Brain microvascular endothelial cell (primary cell): ENCODE measurements at regions not wholly inside any gene's neighbourhood (a gene's known extent, or its start where the extent isn't known, plus 50 kb on each side); places are given as distances from the start of the nearest gene placed in this dataset.

Source experiments
- DNase-seq: peaks from one replicate; pipeline ENCODE4 v3.0.0-alpha.2; 2020
- H3K27ac ChIP-seq: fragments of 250-450 bp; sonication (Bioruptor Pico); 2 replicates; pipeline ENCODE4 v1.5.1; 2020; ENCODE audit warnings: mild to moderate bottlenecking, moderate library complexity
- H3K27me3 ChIP-seq: fragments of 250-450 bp; sonication (Bioruptor Pico); replicated peaks from 2 replicates; pipeline ENCODE4 v1.5.1; 2020; ENCODE audit warnings: mild to moderate bottlenecking
- H3K36me3 ChIP-seq: fragments of 250-450 bp; sonication (Bioruptor Pico); replicated peaks from 2 replicates; pipeline ENCODE4 v1.5.1; 2020; ENCODE audit warnings: mild to moderate bottlenecking
- H3K4me3 ChIP-seq: 2 replicates; pipeline ENCODE4 v1.5.1; 2011; ENCODE audit warnings: low read depth, mild to moderate bottlenecking, control low read depth, low read length, moderate library complexity
- in situ Hi-C: cut with HindIII; loops from 2 replicates; pipeline ENCODE4 v1.10.0; 2017; ENCODE audit warnings: low sequenced_read_pairs, low pct_ligation_motif_present
- TF ChIP-seq, protein P1 (sequence below): IDR thresholded peaks from 2 replicates; pipeline ENCODE4 v1.5.1; 2011; ENCODE audit warnings: low read depth, mild to moderate bottlenecking, moderate library complexity, low read length, control low read depth, inconsistent platforms; ENCODE audit errors: missing control alignments

DNA sequence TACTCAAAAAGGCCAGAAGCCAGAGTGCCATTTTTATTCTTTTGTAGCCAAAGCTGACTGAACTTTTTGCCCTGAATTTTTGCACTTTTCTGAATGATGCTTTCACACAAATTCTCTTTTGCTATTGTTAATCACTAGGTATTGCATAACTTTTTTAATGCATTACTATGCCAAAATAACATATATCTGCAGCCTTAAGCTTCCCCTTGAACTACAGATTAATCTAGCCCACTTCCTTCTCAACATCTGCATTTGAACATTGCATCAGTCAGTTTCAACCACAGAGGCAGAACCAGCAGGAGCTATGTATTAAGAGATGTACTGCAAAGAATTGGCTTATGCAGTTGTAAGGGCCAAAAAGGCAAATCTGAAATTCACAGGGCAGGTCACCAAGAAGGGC is 197.6 kb upstream of the GYPA start:
- no peak for DNase-seq
- H3K27ac ChIP-seq = no peak overlapping the region
- H3K27me3 ChIP-seq = no peaks in the 10 kb centered on the region
- H3K36me3 ChIP-seq = no peaks in the 10 kb centered on the region
- in situ Hi-C loops = no loop called here
- H3K4me3 ChIP-seq = no peak overlapping the region
- TF ChIP-seq, protein P1, sequence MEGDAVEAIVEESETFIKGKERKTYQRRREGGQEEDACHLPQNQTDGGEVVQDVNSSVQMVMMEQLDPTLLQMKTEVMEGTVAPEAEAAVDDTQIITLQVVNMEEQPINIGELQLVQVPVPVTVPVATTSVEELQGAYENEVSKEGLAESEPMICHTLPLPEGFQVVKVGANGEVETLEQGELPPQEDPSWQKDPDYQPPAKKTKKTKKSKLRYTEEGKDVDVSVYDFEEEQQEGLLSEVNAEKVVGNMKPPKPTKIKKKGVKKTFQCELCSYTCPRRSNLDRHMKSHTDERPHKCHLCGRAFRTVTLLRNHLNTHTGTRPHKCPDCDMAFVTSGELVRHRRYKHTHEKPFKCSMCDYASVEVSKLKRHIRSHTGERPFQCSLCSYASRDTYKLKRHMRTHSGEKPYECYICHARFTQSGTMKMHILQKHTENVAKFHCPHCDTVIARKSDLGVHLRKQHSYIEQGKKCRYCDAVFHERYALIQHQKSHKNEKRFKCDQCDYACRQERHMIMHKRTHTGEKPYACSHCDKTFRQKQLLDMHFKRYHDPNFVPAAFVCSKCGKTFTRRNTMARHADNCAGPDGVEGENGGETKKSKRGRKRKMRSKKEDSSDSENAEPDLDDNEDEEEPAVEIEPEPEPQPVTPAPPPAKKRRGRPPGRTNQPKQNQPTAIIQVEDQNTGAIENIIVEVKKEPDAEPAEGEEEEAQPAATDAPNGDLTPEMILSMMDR = no peak

DNA sequence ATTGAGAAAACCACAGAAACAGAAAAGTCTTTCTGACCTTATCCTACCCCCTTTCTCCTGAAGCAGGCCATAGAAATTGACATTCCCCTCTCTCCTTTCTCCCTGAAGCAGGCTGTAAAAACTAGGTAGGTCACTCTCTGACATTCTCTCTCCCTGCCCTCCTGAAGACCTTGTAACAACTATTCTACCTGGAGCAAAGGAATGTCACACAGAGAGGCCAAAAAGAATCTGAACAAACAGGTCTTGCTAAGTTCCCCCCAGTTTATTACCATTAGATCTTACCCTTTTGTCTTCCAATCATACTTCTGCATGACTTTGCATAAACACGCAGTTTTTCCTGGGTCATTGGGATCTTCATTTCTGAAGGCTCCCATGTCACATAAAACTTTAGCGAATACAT is 198.3 kb upstream of the GYPA start:
- no peak for DNase-seq
- no peaks in the 10 kb centered on the region for H3K36me3 ChIP-seq
- in situ Hi-C loops = no loop called here
- H3K4me3 ChIP-seq = no peak overlapping the region
- TF ChIP-seq, protein P1 = no peak
- H3K27me3 ChIP-seq = no peaks in the 10 kb centered on the region
- H3K27ac ChIP-seq = no peak overlapping the region

DNA sequence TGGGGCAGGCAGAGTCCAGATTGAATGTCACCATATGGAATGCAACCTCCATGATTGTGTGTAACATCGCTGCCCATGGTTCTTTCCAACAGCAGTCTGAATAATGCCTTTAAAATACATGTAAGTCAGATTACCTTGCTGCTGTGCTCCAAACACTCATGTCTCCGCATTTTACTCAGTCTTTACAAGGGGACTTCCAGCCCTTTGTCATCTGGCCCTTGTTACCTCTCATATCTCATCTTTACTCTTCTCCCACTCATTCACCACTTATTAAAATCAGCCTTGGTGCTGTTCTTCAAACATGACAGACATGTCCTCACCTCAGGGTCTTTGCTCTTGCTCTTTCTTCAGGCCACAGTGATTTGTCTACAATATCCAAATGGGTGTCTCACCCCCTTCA is 200.4 kb upstream of the GYPA start:
- in situ Hi-C loops = no loop called here
- H3K36me3 ChIP-seq = no peaks in the 10 kb centered on the region

DNA sequence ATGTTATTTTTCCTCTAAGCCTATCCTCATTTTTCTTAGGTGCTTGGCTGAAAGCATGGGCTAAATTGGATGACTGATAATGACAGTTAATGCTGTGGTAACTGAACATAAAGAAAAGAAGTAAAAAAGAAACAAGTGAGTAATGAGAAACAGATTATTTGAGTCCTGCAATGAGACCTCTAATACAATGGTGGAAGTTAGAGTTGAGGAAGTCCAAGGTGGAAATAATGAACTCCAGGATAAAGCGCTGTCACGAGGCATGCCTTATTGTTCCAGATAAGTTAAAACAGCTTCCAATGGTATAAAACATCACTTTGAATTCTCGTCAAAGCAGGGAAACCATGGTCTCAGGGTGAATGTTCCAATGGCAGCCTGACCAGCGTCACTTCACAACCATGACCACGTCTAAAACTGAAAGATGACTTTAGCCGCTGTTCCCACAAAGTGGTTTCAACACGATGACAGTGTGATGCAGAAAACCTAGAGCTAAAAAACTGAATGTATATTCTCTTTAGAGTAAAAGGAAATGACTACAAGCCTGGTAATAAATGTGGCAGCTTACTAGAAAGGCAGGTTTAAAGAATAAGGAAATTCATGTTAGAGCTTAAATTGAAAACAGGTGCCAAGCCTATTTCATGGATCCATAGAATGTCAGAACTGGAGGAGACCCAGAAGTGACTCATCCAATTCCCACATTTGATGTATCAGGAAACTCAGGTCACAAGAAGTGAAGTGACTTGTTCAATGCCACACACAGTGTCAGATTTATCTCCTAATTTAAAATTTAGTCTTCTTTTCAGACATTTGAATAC is 202.6 kb upstream of the GYPA start:
- no peak for DNase-seq
- TF ChIP-seq, protein P1 = no peak

More for the DNA sequence above, 200.4 kb upstream of the GYPA start:
- DNase-seq = no peak
- TF ChIP-seq, protein P1 = no peak
- H3K4me3 ChIP-seq = no peak overlapping the region
- no peaks in the 10 kb centered on the region for H3K27me3 ChIP-seq
- no peak overlapping the region for H3K27ac ChIP-seq

DNA sequence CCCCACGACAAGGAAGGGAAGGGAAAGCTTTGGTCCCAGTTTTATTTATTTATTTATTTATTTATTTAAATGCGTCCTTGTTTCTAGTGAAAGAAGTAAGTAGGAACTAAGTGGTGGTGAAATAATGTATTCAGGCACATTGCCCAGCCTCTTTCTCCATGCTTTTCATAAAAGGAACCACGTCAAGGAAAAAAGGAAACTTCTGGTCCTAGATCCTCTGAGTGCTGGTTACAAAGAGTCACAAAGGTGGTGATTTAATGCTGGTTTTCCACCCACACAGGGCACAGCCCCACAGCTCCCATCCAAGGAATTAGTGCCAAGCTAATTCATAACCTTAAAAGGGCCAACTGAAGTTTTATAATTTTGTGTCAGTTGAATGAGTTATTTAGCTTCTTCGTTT is 206.6 kb upstream of the GYPA start:
- no peak for DNase-seq
- Histone ChIP-seq H3K27ac (no peak overlapping the region), H3K27me3 (no peaks in the 10 kb centered on the region), H3K4me3 (no peak overlapping the region), H3K36me3 (no peaks in the 10 kb centered on the region)
- in situ Hi-C loops = no loop called here
- TF ChIP-seq, protein P1 = no peak

More for the DNA sequence above, 202.6 kb upstream of the GYPA start:
- no peak overlapping the region for H3K27ac ChIP-seq
- no peaks in the 10 kb centered on the region for H3K36me3 ChIP-seq
- no peaks in the 10 kb centered on the region for H3K27me3 ChIP-seq
- no peak overlapping the region for H3K4me3 ChIP-seq
- in situ Hi-C loops = no loop called here

DNA sequence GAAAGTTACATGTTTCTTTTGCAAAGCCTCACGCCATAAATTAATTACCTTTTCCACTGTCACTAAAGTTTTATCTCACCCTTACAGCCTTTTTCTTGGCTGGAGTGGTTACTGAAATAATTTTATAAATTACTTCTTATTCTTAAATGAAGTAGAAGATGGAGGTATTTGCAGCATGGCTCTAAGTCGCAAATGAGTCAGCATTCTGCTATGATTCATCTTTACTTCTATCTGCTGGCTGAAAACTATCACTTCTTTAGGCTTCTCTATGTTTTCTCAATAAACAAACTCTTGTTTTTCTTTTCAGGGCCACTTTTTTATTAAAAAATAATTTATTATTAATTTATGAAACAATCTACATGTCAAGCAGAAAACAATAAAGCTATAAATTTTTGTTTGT is 210.2 kb upstream of the GYPA start:
- H3K27ac ChIP-seq = no peak overlapping the region
- in situ Hi-C loops = no loop called here
- peak; percentile 39 for DNase-seq
- TF ChIP-seq, protein P1 = no peak
- no peak overlapping the region for H3K4me3 ChIP-seq
- no peaks in the 10 kb centered on the region for H3K36me3 ChIP-seq
- H3K27me3 ChIP-seq = no peaks in the 10 kb centered on the region
